ENCODE measurements at regions not wholly inside any gene's neighbourhood (a gene's known extent, or its start where the extent isn't known, plus 50 kb on each side); places are given as distances from the start of the nearest gene placed in this dataset.
"Not testable (repeated sequence)": the region's sequence is repeated elsewhere in the genome, so short reads cannot be mapped to it uniquely, and the experiment has no call there.

DNA sequence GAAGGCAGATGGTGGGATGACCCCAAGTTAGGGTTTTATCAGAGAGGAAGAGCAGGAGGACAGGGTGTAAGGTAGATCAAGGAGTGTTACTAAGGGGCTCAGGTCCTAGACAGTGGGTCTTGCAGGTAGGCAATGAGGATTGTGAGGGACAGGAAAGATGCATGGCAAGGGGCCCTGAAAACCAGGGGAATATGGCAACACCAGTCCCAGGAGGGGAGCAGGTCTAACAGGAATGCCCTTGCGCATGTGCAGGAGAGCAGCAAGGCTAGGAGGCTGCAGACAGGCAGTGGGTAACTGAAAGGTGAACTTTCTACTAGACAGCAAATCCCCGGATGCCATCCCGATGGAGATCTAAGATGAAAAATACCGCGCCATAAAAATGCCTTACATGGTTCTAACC, 211.3 kb downstream of the ALG10 start:
- ATAC-seq: no peak
- intact Hi-C loops (cut with DNase I): no loop called here
- WGBS (ENCODE audit: insufficient coverage, low coverage, low lambda C conversion rate, missing lambda C conversion rate): 80% methylated on average over 4 of the region's 5 CpGs
- no peak overlapping the region for H3K4me3 ChIP-seq
- H3K9me3 ChIP-seq: no peaks in the 10 kb centered on the region
- H3K27ac ChIP-seq: no peak overlapping the region
- no peaks in the 10 kb centered on the region for H3K36me3 ChIP-seq
- no peaks in the 10 kb centered on the region for H3K4me1 ChIP-seq
- no peaks in the 10 kb centered on the region for H3K27me3 ChIP-seq
- TF ChIP-seq CTCF (IDR thresholded peaks at IDR 0.05): no peak
- no peak for TF ChIP-seq POLR2A (IDR thresholded peaks at IDR 0.05)
- no peak for DNase-seq

- DNase-seq (no peak), ATAC-seq (no peak)
- no peak overlapping the region for H3K27ac ChIP-seq
- no peaks in the 10 kb centered on the region for H3K4me1 ChIP-seq
- TF ChIP-seq CTCF (IDR thresholded peaks at IDR 0.05): no peak
- no peak for TF ChIP-seq POLR2A (IDR thresholded peaks at IDR 0.05)
- intact Hi-C loops (cut with DNase I): no loop called here
- H3K9me3 ChIP-seq: no peaks in the 10 kb centered on the region
- 83% methylated on average over 3 of the region's 3 CpGs for WGBS (ENCODE audit: insufficient coverage, low coverage, low lambda C conversion rate, missing lambda C conversion rate)
- no peaks in the 10 kb centered on the region for H3K27me3 ChIP-seq
- H3K4me3 ChIP-seq: no peak overlapping the region
- no peaks in the 10 kb centered on the region for H3K36me3 ChIP-seq
These were observed 213.8 kb downstream of the ALG10 start for GRCh38 chr12:34236073-34236472.

GRCh38 chr12:34244608-34245007, 222.3 kb downstream of the ALG10 start:
- no peaks in the 10 kb centered on the region for H3K9me3 ChIP-seq
- H3K4me1 ChIP-seq: no peaks in the 10 kb centered on the region
- H3K4me3 ChIP-seq: no peak overlapping the region
- DNase-seq: no peak
- no peak overlapping the region for H3K27ac ChIP-seq
- no peak for TF ChIP-seq POLR2A (IDR thresholded peaks at IDR 0.05)
- TF ChIP-seq CTCF (IDR thresholded peaks at IDR 0.05): no peak
- WGBS (ENCODE audit: insufficient coverage, low coverage, low lambda C conversion rate, missing lambda C conversion rate): 56% methylated on average over 1 of the region's 1 CpG
- intact Hi-C loops (cut with DNase I): no loop called here
- H3K27me3 ChIP-seq: no peaks in the 10 kb centered on the region
- H3K36me3 ChIP-seq: no peaks in the 10 kb centered on the region
- ATAC-seq: no peak

GRCh38 chr12:34249271-34249670, 227.0 kb downstream of the ALG10 start:
- no peak overlapping the region for H3K27ac ChIP-seq
- WGBS (ENCODE audit: insufficient coverage, low coverage, low lambda C conversion rate, missing lambda C conversion rate): 78% methylated on average over 8 of the region's 9 CpGs
- no peak for ATAC-seq
- no peak overlapping the region for H3K4me3 ChIP-seq
- no peaks in the 10 kb centered on the region for H3K27me3 ChIP-seq
- no peak for TF ChIP-seq POLR2A (IDR thresholded peaks at IDR 0.05)
- no peak for TF ChIP-seq CTCF (IDR thresholded peaks at IDR 0.05)
- no peaks in the 10 kb centered on the region for H3K36me3 ChIP-seq
- no peak for DNase-seq
- intact Hi-C loops (cut with DNase I): no loop called here
- H3K4me1 ChIP-seq: no peaks in the 10 kb centered on the region
- no peaks in the 10 kb centered on the region for H3K9me3 ChIP-seq

DNA sequence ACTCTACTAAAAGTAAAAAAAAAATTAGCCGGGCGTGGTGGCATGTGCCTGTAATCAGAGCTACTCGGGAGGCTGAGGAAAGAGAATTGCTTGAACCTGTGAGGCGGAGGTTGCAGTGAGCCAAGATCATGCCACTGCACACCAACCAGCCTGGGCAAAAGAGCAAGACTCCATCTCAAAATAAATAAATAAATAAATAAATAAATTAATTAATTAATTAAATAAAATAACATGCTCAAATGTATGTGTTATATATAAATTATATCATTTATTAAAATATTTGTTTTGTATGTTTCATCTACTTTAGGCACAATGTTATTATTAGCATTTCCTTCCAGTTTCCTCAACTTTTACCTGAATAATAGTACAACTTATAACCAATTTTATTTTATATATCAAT, 229.6 kb downstream of the ALG10 start:
- H3K27me3 ChIP-seq; H3K4me3 ChIP-seq; intact Hi-C loops (cut with DNase I); H3K4me1 ChIP-seq; DNase-seq; H3K36me3 ChIP-seq; H3K9me3 ChIP-seq; ATAC-seq; H3K27ac ChIP-seq: not testable (repeated sequence)
- 85% methylated on average over 3 of the region's 4 CpGs for WGBS (ENCODE audit: insufficient coverage, low coverage, low lambda C conversion rate, missing lambda C conversion rate)
